ENCODE measurements at regions not wholly inside any gene's neighbourhood (a gene's known extent, or its start where the extent isn't known, plus 50 kb on each side); places are given as distances from the start of the nearest gene placed in this dataset.
A peak's percentile ranks its signal among the peaks of the same experiment; 100 is the strongest.

GRCh38 chr11:69971741-69972140 is 106.4 kb upstream of the ANO1 start:
- intact Hi-C loops (cut with DNase I) = no loop called here
- Histone ChIP-seq H3K27me3 (ENCODE audit: control insufficient read depth in 1 of 2, insufficient read depth in 2 of 2, low read length in 1 of 2) (no peaks in the 10 kb centered on the region), H3K36me3 (ENCODE audit: control insufficient read depth in 1 of 2, insufficient read depth in 2 of 2, low read length in 1 of 2) (no peaks in the 10 kb centered on the region), H3K4me1 (ENCODE audit: control insufficient read depth in 1 of 2, insufficient read depth in 2 of 2, low read length in 2 of 2) (no peaks in the 10 kb centered on the region), H3K9me3 (ENCODE audit: control insufficient read depth, low read length) (no peaks in the 10 kb centered on the region), H3K4me3 (ENCODE audit: low read length in 2 of 2) (no peak overlapping the region), H3K27ac (ENCODE audit: low read depth in 1 of 2, low read length in 2 of 2) (no peak overlapping the region)
- 93 to 97% methylated on average over 11 of the region's 11 CpGs for WGBS, 2 donors
- DNase-seq (no peak), ATAC-seq (ENCODE audit: low FRiP score) (no peak)

- Histone ChIP-seq H3K27ac (ENCODE audit: low read depth in 1 of 2, low read length in 2 of 2) (no peak overlapping the region), H3K36me3 (ENCODE audit: control insufficient read depth in 1 of 2, insufficient read depth in 2 of 2, low read length in 1 of 2) (no peaks in the 10 kb centered on the region), H3K9me3 (ENCODE audit: control insufficient read depth, low read length) (no peaks in the 10 kb centered on the region), H3K27me3 (ENCODE audit: control insufficient read depth in 1 of 2, insufficient read depth in 2 of 2, low read length in 1 of 2) (no peaks in the 10 kb centered on the region), H3K4me3 (ENCODE audit: low read length in 2 of 2) (no peak overlapping the region), H3K4me1 (ENCODE audit: control insufficient read depth in 1 of 2, insufficient read depth in 2 of 2, low read length in 2 of 2) (no peaks in the 10 kb centered on the region)
- WGBS, 2 donors = 92 to 96% methylated on average over 15 of the region's 15 CpGs
- intact Hi-C loops (cut with DNase I) = no loop called here
- DNase-seq = no peak
- ATAC-seq (ENCODE audit: low FRiP score) = no peak
Observed at GRCh38 chr11:69972351-69972802, 105.7 kb upstream of the ANO1 start.

- no peak for ATAC-seq (ENCODE audit: low FRiP score)
- DNase-seq = no peak
- intact Hi-C loops (cut with DNase I) = no loop called here
Observed at GRCh38 chr11:69974528-69974927, 103.6 kb upstream of the ANO1 start.

GRCh38 chr11:69975822-69976221 is 102.3 kb upstream of the ANO1 start:
- ATAC-seq (ENCODE audit: low FRiP score) = no peak
- no peak for DNase-seq
- Histone ChIP-seq H3K36me3 (ENCODE audit: control insufficient read depth in 1 of 2, insufficient read depth in 2 of 2, low read length in 1 of 2) (no peaks in the 10 kb centered on the region), H3K27me3 (ENCODE audit: control insufficient read depth in 1 of 2, insufficient read depth in 2 of 2, low read length in 1 of 2) (no peaks in the 10 kb centered on the region), H3K4me1 (ENCODE audit: control insufficient read depth in 1 of 2, insufficient read depth in 2 of 2, low read length in 2 of 2) (peaks cover 0 to 3% of the 10 kb centered on the region in 2 donors), H3K9me3 (ENCODE audit: control insufficient read depth, low read length) (no peaks in the 10 kb centered on the region), H3K4me3 (ENCODE audit: low read length in 2 of 2) (no peak overlapping the region), H3K27ac (ENCODE audit: low read depth in 1 of 2, low read length in 2 of 2) (no peak overlapping the region)
- 94 to 95% methylated on average over 7 of the region's 7 CpGs for WGBS, 2 donors
- intact Hi-C loops (cut with DNase I) = no loop called here

More at GRCh38 chr11:69974528-69974927, 103.6 kb upstream of the ANO1 start:
- peaks cover 0 to 3% of the 10 kb centered on the region in 2 donors for H3K4me1 ChIP-seq (ENCODE audit: control insufficient read depth in 1 of 2, insufficient read depth in 2 of 2, low read length in 2 of 2)
- H3K36me3 ChIP-seq (ENCODE audit: control insufficient read depth in 1 of 2, insufficient read depth in 2 of 2, low read length in 1 of 2) = no peaks in the 10 kb centered on the region
- H3K4me3 ChIP-seq (ENCODE audit: low read length in 2 of 2) = no peak overlapping the region
- H3K27me3 ChIP-seq (ENCODE audit: control insufficient read depth in 1 of 2, insufficient read depth in 2 of 2, low read length in 1 of 2) = no peaks in the 10 kb centered on the region
- 75% methylated on average over 4 of the region's 4 CpGs for WGBS, 2 donors
- H3K9me3 ChIP-seq (ENCODE audit: control insufficient read depth, low read length) = no peaks in the 10 kb centered on the region
- H3K27ac ChIP-seq (ENCODE audit: low read depth in 1 of 2, low read length in 2 of 2) = no peak overlapping the region

- intact Hi-C loops (cut with DNase I) = no loop called here
- H3K27me3 ChIP-seq (ENCODE audit: control insufficient read depth in 1 of 2, insufficient read depth in 2 of 2, low read length in 1 of 2) = no peaks in the 10 kb centered on the region
- no peak overlapping the region for H3K27ac ChIP-seq (ENCODE audit: low read depth in 1 of 2, low read length in 2 of 2)
- no peaks in the 10 kb centered on the region for H3K36me3 ChIP-seq (ENCODE audit: control insufficient read depth in 1 of 2, insufficient read depth in 2 of 2, low read length in 1 of 2)
- H3K4me3 ChIP-seq (ENCODE audit: low read length in 2 of 2) = no peak overlapping the region
- H3K9me3 ChIP-seq (ENCODE audit: control insufficient read depth, low read length) = no peaks in the 10 kb centered on the region
- DNase-seq (no peak), ATAC-seq (ENCODE audit: low FRiP score) (no peak)
- peaks cover 0 to 3% of the 10 kb centered on the region in 2 donors for H3K4me1 ChIP-seq (ENCODE audit: control insufficient read depth in 1 of 2, insufficient read depth in 2 of 2, low read length in 2 of 2)
- 92 to 96% methylated on average over 10 of the region's 10 CpGs for WGBS, 2 donors
Observed at GRCh38 chr11:69976794-69977193, 101.3 kb upstream of the ANO1 start.

- peaks cover 0 to 3% of the 10 kb centered on the region in 2 donors for H3K4me1 ChIP-seq (ENCODE audit: control insufficient read depth in 1 of 2, insufficient read depth in 2 of 2, low read length in 2 of 2)
- H3K27ac ChIP-seq (ENCODE audit: low read depth in 1 of 2, low read length in 2 of 2) = peak overlapping the region in 1 of 2 donors; percentile 28
- ATAC-seq (ENCODE audit: low FRiP score) = peak; percentile 50
- no peaks in the 10 kb centered on the region for H3K27me3 ChIP-seq (ENCODE audit: control insufficient read depth in 1 of 2, insufficient read depth in 2 of 2, low read length in 1 of 2)
- H3K36me3 ChIP-seq (ENCODE audit: control insufficient read depth in 1 of 2, insufficient read depth in 2 of 2, low read length in 1 of 2) = no peaks in the 10 kb centered on the region
- intact Hi-C loops (cut with DNase I) = no loop called here
- H3K9me3 ChIP-seq (ENCODE audit: control insufficient read depth, low read length) = no peaks in the 10 kb centered on the region
- no peak overlapping the region for H3K4me3 ChIP-seq (ENCODE audit: low read length in 2 of 2)
- WGBS, 2 donors = 8% methylated on average over 12 of the region's 12 CpGs
- peak in 1 of 2 donors; percentile 46 for DNase-seq
Observed at GRCh38 chr11:69977951-69978350, 100.2 kb upstream of the ANO1 start.

- Histone ChIP-seq H3K9me3 (ENCODE audit: control insufficient read depth, low read length) (no peaks in the 10 kb centered on the region), H3K27me3 (ENCODE audit: control insufficient read depth in 1 of 2, insufficient read depth in 2 of 2, low read length in 1 of 2) (no peaks in the 10 kb centered on the region), H3K36me3 (ENCODE audit: control insufficient read depth in 1 of 2, insufficient read depth in 2 of 2, low read length in 1 of 2) (no peaks in the 10 kb centered on the region), H3K4me3 (ENCODE audit: low read length in 2 of 2) (no peak overlapping the region), H3K27ac (ENCODE audit: low read depth in 1 of 2, low read length in 2 of 2) (peak overlapping the region; percentile 83 to 97), H3K4me1 (ENCODE audit: control insufficient read depth in 1 of 2, insufficient read depth in 2 of 2, low read length in 2 of 2) (peaks cover 0 to 3% of the 10 kb centered on the region in 2 donors)
- DNase-seq (peak in 1 of 2 donors; percentile 45), ATAC-seq (ENCODE audit: low FRiP score) (peak; percentile 68)
- intact Hi-C loops (cut with DNase I) = no loop called here
- 4 to 11% methylated on average over 10 of the region's 10 CpGs for WGBS, 2 donors
Observed at GRCh38 chr11:69978841-69979614, 99.1 kb upstream of the ANO1 start.

- no peaks in the 10 kb centered on the region for H3K27me3 ChIP-seq (ENCODE audit: control insufficient read depth in 1 of 2, insufficient read depth in 2 of 2, low read length in 1 of 2)
- H3K4me1 ChIP-seq (ENCODE audit: control insufficient read depth in 1 of 2, insufficient read depth in 2 of 2, low read length in 2 of 2) = peaks cover 0 to 3% of the 10 kb centered on the region in 2 donors
Observed at GRCh38 chr11:69979632-69980031, 98.5 kb upstream of the ANO1 start.

More at GRCh38 chr11:69979632-69980031, 98.5 kb upstream of the ANO1 start:
- Histone ChIP-seq H3K27ac (ENCODE audit: low read depth in 1 of 2, low read length in 2 of 2) (peak overlapping the region; percentile 83 to 97), H3K36me3 (ENCODE audit: control insufficient read depth in 1 of 2, insufficient read depth in 2 of 2, low read length in 1 of 2) (no peaks in the 10 kb centered on the region), H3K9me3 (ENCODE audit: control insufficient read depth, low read length) (no peaks in the 10 kb centered on the region), H3K4me3 (ENCODE audit: low read length in 2 of 2) (no peak overlapping the region)
- WGBS, 2 donors = 6 to 7% methylated on average over 9 of the region's 9 CpGs
- ATAC-seq (ENCODE audit: low FRiP score) (no peak), DNase-seq (peak in 1 of 2 donors; percentile 47)
- intact Hi-C loops (cut with DNase I) = loop anchor here (2.0 to 5.0 kb wide), 3 partner anchors 63 to 123 kb away; partner anchors contain the start of gene ANO1 (in 1 of the 2)

Measured in aorta (tissue), 5 donors.